Osteocyte (in vitro differentiated cells): ENCODE measurements at regions not wholly inside any gene's neighbourhood (a gene's known extent, or its start where the extent isn't known, plus 50 kb on each side); places are given as distances from the start of the nearest gene placed in this dataset.
A peak's percentile ranks its signal among the peaks of the same experiment; 100 is the strongest.

Source experiments
- DNase-seq: peaks from one replicate; pipeline ENCODE4 v3.0.0; 2021; ENCODE audit warnings: mixed read lengths; ENCODE audit not compliant: unreplicated experiment; ENCODE audit errors: extremely low spot score
- H3K27ac Mint-ChIP-seq: one replicate; pipeline ENCODE4 v1.8.0; 2021; ENCODE audit warnings: mild to moderate bottlenecking, mixed read lengths; ENCODE audit not compliant: unreplicated experiment
- H3K27me3 Mint-ChIP-seq: one replicate; pipeline ENCODE4 v1.8.0; 2021; ENCODE audit warnings: mixed read lengths; ENCODE audit not compliant: unreplicated experiment
- H3K36me3 Mint-ChIP-seq: one replicate; pipeline ENCODE4 v1.8.0; 2021; ENCODE audit warnings: mixed read lengths; ENCODE audit not compliant: unreplicated experiment
- H3K4me1 Mint-ChIP-seq: one replicate; pipeline ENCODE4 v1.8.0; 2021; ENCODE audit warnings: mixed read lengths; ENCODE audit not compliant: unreplicated experiment
- H3K4me3 Mint-ChIP-seq: one replicate; pipeline ENCODE4 v1.8.0; 2021; ENCODE audit warnings: mild to moderate bottlenecking, moderate library complexity, mixed read lengths; ENCODE audit not compliant: unreplicated experiment
- H3K9me3 Mint-ChIP-seq: one replicate; pipeline ENCODE4 v1.8.0; 2021; ENCODE audit warnings: mixed read lengths; ENCODE audit not compliant: unreplicated experiment
- CTCF ChIP-seq: fragments of 200-600 bp; sonication (generic); IDR thresholded peaks from 2 replicates; pipeline ENCODE4 v1.5.0; 2021; ENCODE audit warnings: antibody characterized with exemption, mild to moderate bottlenecking, moderate library complexity

GRCh38 chr14:101200650-101201516, 297.4 kb upstream of the RTL1 start:
- Mint-ChIP-seq H3K4me1 (no peaks in the 10 kb centered on the region), H3K27ac (no peak overlapping the region), H3K9me3 (peaks cover 26% of the 10 kb centered on the region), H3K4me3 (no peak overlapping the region), H3K36me3 (no peaks in the 10 kb centered on the region), H3K27me3 (no peaks in the 10 kb centered on the region)
- no peak for TF ChIP-seq CTCF
- DNase-seq: peak; percentile 73

GRCh38 chr14:101201535-101202151, 298.1 kb upstream of the RTL1 start:
- H3K36me3 Mint-ChIP-seq: no peaks in the 10 kb centered on the region
- H3K27ac Mint-ChIP-seq: no peak overlapping the region
- DNase-seq: peak; percentile 71

GRCh38 chr14:101202627-101203404, 299.3 kb upstream of the RTL1 start:
- Mint-ChIP-seq H3K9me3 (peaks cover 41% of the 10 kb centered on the region), H3K27ac (no peak overlapping the region), H3K4me1 (no peaks in the 10 kb centered on the region), H3K27me3 (peaks cover under 1% of the 10 kb centered on the region), H3K4me3 (no peak overlapping the region), H3K36me3 (no peaks in the 10 kb centered on the region)
- peak; percentile 70 for DNase-seq
- no peak for TF ChIP-seq CTCF

More at GRCh38 chr14:101201535-101202151, 298.1 kb upstream of the RTL1 start:
- peaks cover 34% of the 10 kb centered on the region for H3K9me3 Mint-ChIP-seq
- no peaks in the 10 kb centered on the region for H3K4me1 Mint-ChIP-seq
- H3K4me3 Mint-ChIP-seq: no peak overlapping the region
- H3K27me3 Mint-ChIP-seq: no peaks in the 10 kb centered on the region
- TF ChIP-seq CTCF: no peak

GRCh38 chr14:101206556-101206955, 303.0 kb upstream of the RTL1 start:
- H3K4me1 Mint-ChIP-seq: no peaks in the 10 kb centered on the region
- no peak overlapping the region for H3K4me3 Mint-ChIP-seq
- peaks cover 65% of the 10 kb centered on the region for H3K9me3 Mint-ChIP-seq
- peaks cover 2% of the 10 kb centered on the region for H3K36me3 Mint-ChIP-seq
- no peak for TF ChIP-seq CTCF
- no peak overlapping the region for H3K27ac Mint-ChIP-seq
- peaks cover 4% of the 10 kb centered on the region for H3K27me3 Mint-ChIP-seq
- DNase-seq: no peak
